ENCODE measurements at regions not wholly inside any gene's neighbourhood (a gene's known extent, or its start where the extent isn't known, plus 50 kb on each side); places are given as distances from the start of the nearest gene placed in this dataset.

DNA sequence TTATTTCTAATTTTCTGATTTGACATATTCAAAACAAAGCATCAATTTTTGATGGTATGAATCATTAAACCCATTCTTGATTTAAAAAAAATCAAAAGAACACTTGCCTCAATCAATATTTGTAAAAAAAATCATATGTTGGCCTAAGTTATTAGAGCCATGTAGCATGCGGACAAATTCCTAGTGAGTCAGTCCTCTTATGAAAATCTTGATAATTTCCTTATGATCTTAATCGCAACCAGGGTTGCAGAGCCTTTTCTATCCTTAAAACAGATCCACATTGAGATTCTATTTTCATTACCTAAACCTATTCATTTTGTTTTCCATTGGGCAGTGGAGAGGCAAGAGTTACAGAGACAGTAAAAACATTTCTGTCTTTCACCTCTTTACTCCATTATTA is 203.2 kb downstream of the ARL4A start:
- Histone ChIP-seq H3K9me3 (ENCODE audit: insufficient read depth, low read length, severe bottlenecking) (no peaks in the 10 kb centered on the region), H3K27me3 (ENCODE audit: insufficient read depth, low read length, poor library complexity) (no peaks in the 10 kb centered on the region), H3K36me3 (ENCODE audit: insufficient read depth, low read length) (no peaks in the 10 kb centered on the region), H3K79me2 (ENCODE audit: insufficient read depth, low read length) (no peaks in the 10 kb centered on the region), H3K4me1 (ENCODE audit: insufficient read depth, low read length) (no peaks in the 10 kb centered on the region), H2AFZ (ENCODE audit: low read depth, low read length) (no peak overlapping the region), H3K27ac (ENCODE audit: low read length) (no peak overlapping the region), H4K20me1 (ENCODE audit: insufficient read depth, low read length) (no peaks in the 10 kb centered on the region), H3K4me2 (ENCODE audit: insufficient read depth, low read length) (no peak overlapping the region), H3K9ac (ENCODE audit: low read depth, low read length) (no peak overlapping the region), H3K4me3 (ENCODE audit: low read depth in 1 of 2, low read length in 2 of 2) (no peak overlapping the region)
- ATAC-seq (ENCODE audit: insufficient read depth, low read depth) (no peak), DNase-seq (no peak)
- TF ChIP-seq, protein P1, sequence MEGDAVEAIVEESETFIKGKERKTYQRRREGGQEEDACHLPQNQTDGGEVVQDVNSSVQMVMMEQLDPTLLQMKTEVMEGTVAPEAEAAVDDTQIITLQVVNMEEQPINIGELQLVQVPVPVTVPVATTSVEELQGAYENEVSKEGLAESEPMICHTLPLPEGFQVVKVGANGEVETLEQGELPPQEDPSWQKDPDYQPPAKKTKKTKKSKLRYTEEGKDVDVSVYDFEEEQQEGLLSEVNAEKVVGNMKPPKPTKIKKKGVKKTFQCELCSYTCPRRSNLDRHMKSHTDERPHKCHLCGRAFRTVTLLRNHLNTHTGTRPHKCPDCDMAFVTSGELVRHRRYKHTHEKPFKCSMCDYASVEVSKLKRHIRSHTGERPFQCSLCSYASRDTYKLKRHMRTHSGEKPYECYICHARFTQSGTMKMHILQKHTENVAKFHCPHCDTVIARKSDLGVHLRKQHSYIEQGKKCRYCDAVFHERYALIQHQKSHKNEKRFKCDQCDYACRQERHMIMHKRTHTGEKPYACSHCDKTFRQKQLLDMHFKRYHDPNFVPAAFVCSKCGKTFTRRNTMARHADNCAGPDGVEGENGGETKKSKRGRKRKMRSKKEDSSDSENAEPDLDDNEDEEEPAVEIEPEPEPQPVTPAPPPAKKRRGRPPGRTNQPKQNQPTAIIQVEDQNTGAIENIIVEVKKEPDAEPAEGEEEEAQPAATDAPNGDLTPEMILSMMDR (IDR thresholded peaks at IDR 0.05; ENCODE audit: borderline replicate concordance, extremely low read depth, low read length, poor library complexity, severe bottlenecking) = no peak
- TF ChIP-seq EZH2 (IDR thresholded peaks at IDR 0.05; ENCODE audit: borderline replicate concordance, low read depth, low read length, severe bottlenecking) = no peak

DNA sequence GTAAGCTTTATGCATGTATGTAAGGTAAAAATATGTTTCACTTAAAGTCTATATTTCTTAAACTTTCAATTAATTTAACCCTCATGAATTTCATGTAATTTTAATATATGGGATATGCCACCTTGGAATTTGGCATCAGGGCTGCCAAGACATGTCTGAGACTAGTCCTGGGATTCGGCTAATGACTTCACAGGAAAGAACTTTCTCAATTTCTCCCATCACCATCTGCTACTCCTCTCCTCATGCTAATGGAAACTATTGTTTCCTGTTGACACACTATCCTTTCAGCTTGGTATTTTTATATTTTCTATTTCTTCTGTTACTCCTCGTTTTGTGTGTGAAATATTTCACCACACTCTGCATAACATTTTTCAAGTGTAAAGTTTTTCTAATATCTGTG is 205.9 kb downstream of the ARL4A start:
- Histone ChIP-seq H3K27me3 (ENCODE audit: insufficient read depth, low read length, poor library complexity) (no peaks in the 10 kb centered on the region), H2AFZ (ENCODE audit: low read depth, low read length) (no peak overlapping the region), H3K4me3 (ENCODE audit: low read depth in 1 of 2, low read length in 2 of 2) (no peak overlapping the region), H3K79me2 (ENCODE audit: insufficient read depth, low read length) (no peaks in the 10 kb centered on the region), H3K36me3 (ENCODE audit: insufficient read depth, low read length) (no peaks in the 10 kb centered on the region), H3K27ac (ENCODE audit: low read length) (no peak overlapping the region), H3K9ac (ENCODE audit: low read depth, low read length) (no peak overlapping the region), H3K4me1 (ENCODE audit: insufficient read depth, low read length) (no peaks in the 10 kb centered on the region), H4K20me1 (ENCODE audit: insufficient read depth, low read length) (no peaks in the 10 kb centered on the region), H3K4me2 (ENCODE audit: insufficient read depth, low read length) (no peak overlapping the region), H3K9me3 (ENCODE audit: insufficient read depth, low read length, severe bottlenecking) (no peaks in the 10 kb centered on the region)
- DNase-seq = no peak
- TF ChIP-seq, protein P1 (IDR thresholded peaks at IDR 0.05; ENCODE audit: borderline replicate concordance, extremely low read depth, low read length, poor library complexity, severe bottlenecking) = no peak
- no peak for TF ChIP-seq EZH2 (IDR thresholded peaks at IDR 0.05; ENCODE audit: borderline replicate concordance, low read depth, low read length, severe bottlenecking)
- ATAC-seq (ENCODE audit: insufficient read depth, low read depth) = no peak

DNA sequence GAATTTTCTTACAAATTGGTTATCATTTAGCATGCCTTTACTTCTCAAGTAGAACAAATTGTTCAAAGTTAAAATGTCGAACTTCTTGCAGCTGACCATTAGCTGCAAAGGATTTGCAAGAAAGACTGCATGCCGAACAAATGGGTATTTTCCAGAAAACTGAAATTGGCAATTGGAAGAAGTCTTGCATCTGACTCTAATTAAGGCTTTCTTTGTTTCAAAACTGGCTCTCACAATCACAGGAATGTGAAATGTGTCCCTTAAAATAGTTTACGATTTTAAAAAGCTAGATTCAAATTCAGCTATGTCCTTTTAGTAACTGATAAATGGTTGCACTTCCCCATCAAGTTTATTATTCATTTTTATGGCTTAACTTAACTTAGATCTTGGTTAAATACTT is 207.9 kb downstream of the ARL4A start:
- DNase-seq (no peak), ATAC-seq (ENCODE audit: insufficient read depth, low read depth) (no peak)
- H3K79me2 ChIP-seq (ENCODE audit: insufficient read depth, low read length) = no peaks in the 10 kb centered on the region
- no peaks in the 10 kb centered on the region for H3K36me3 ChIP-seq (ENCODE audit: insufficient read depth, low read length)
- no peaks in the 10 kb centered on the region for H3K4me1 ChIP-seq (ENCODE audit: insufficient read depth, low read length)
- H3K4me3 ChIP-seq (ENCODE audit: low read depth in 1 of 2, low read length in 2 of 2) = no peak overlapping the region
- H3K9me3 ChIP-seq (ENCODE audit: insufficient read depth, low read length, severe bottlenecking) = no peaks in the 10 kb centered on the region
- H4K20me1 ChIP-seq (ENCODE audit: insufficient read depth, low read length) = no peaks in the 10 kb centered on the region
- no peaks in the 10 kb centered on the region for H3K27me3 ChIP-seq (ENCODE audit: insufficient read depth, low read length, poor library complexity)
- H2AFZ ChIP-seq (ENCODE audit: low read depth, low read length) = no peak overlapping the region
- TF ChIP-seq EZH2 (IDR thresholded peaks at IDR 0.05; ENCODE audit: borderline replicate concordance, low read depth, low read length, severe bottlenecking) = no peak
- TF ChIP-seq, protein P1 (IDR thresholded peaks at IDR 0.05; ENCODE audit: borderline replicate concordance, extremely low read depth, low read length, poor library complexity, severe bottlenecking) = no peak
- H3K4me2 ChIP-seq (ENCODE audit: insufficient read depth, low read length) = no peak overlapping the region
- no peak overlapping the region for H3K27ac ChIP-seq (ENCODE audit: low read length)
- H3K9ac ChIP-seq (ENCODE audit: low read depth, low read length) = no peak overlapping the region

DNA sequence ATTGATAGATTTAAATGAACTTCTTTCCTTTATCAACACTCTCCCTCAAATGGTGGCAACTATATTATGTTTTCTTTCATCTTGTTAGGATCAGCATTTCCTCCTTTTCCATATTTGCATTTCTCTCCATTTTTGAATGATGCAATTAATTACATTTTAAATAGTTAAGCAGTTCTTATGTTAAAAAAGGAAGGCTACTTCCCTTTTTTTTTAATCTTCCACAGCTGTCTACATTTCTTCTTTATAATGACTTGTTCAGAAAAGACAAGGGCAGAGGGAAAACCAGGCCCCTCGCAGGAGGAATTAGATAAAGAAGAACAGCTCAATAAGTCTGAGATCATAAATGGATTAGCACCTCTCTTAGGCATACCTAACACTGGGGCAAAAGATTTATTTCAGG is 208.9 kb downstream of the ARL4A start:
- H3K9ac ChIP-seq (ENCODE audit: low read depth, low read length) = no peak overlapping the region
- H3K4me2 ChIP-seq (ENCODE audit: insufficient read depth, low read length) = no peak overlapping the region
- no peaks in the 10 kb centered on the region for H3K9me3 ChIP-seq (ENCODE audit: insufficient read depth, low read length, severe bottlenecking)
- no peaks in the 10 kb centered on the region for H3K27me3 ChIP-seq (ENCODE audit: insufficient read depth, low read length, poor library complexity)
- no peaks in the 10 kb centered on the region for H3K4me1 ChIP-seq (ENCODE audit: insufficient read depth, low read length)
- TF ChIP-seq EZH2 (IDR thresholded peaks at IDR 0.05; ENCODE audit: borderline replicate concordance, low read depth, low read length, severe bottlenecking) = no peak
- TF ChIP-seq, protein P1 (IDR thresholded peaks at IDR 0.05; ENCODE audit: borderline replicate concordance, extremely low read depth, low read length, poor library complexity, severe bottlenecking) = no peak
- H3K27ac ChIP-seq (ENCODE audit: low read length) = no peak overlapping the region
- H3K36me3 ChIP-seq (ENCODE audit: insufficient read depth, low read length) = no peaks in the 10 kb centered on the region
- no peaks in the 10 kb centered on the region for H3K79me2 ChIP-seq (ENCODE audit: insufficient read depth, low read length)
- DNase-seq = no peak
- ATAC-seq (ENCODE audit: insufficient read depth, low read depth) = no peak
- H2AFZ ChIP-seq (ENCODE audit: low read depth, low read length) = no peak overlapping the region
- no peak overlapping the region for H3K4me3 ChIP-seq (ENCODE audit: low read depth in 1 of 2, low read length in 2 of 2)
- no peaks in the 10 kb centered on the region for H4K20me1 ChIP-seq (ENCODE audit: insufficient read depth, low read length)

Measured in DND-41 (cell line).